Astrocyte (in vitro differentiated cells and primary cell): ENCODE measurements at regions not wholly inside any gene's neighbourhood (a gene's known extent, or its start where the extent isn't known, plus 50 kb on each side); places are given as distances from the start of the nearest gene placed in this dataset.

Experiments used
- DNase-seq: peaks from one replicate; pipeline ENCODE4 v3.0.0-alpha.2; 2010; ENCODE audit warnings: low read depth
- FAIRE-seq: peaks from 2 replicates; lab custom pipeline; 2011; peaks lifted over from hg19 to GRCh38; lab: Jason Lieb, UNC
- H2AFZ ChIP-seq: 2 replicates; pipeline ENCODE4 v1.6.0; 2012; ENCODE audit warnings: low read depth, low read length, inconsistent platforms
- H3K27ac ChIP-seq: 2 replicates; pipeline ENCODE4 v1.5.1; 2011; ENCODE audit warnings: low read depth, low read length, inconsistent platforms
- H3K27me3 ChIP-seq: 2 replicates; pipeline ENCODE4 v1.6.0; 2011; ENCODE audit warnings: low read length, inconsistent platforms; ENCODE audit not compliant: insufficient read depth
- H3K36me3 ChIP-seq: 2 replicates; pipeline ENCODE4 v1.5.1; 2011; ENCODE audit warnings: low read length, inconsistent platforms; ENCODE audit not compliant: insufficient read depth
- H3K4me1 ChIP-seq: 2 replicates; pipeline ENCODE4 v1.5.1; 2011; ENCODE audit warnings: low read length, inconsistent platforms; ENCODE audit not compliant: insufficient read depth
- H3K4me2 ChIP-seq: 2 replicates; pipeline ENCODE4 v1.6.0; 2012; ENCODE audit warnings: low read length, inconsistent platforms
- H3K4me3 ChIP-seq: 2 replicates; pipeline ENCODE4 v1.5.1; 2011; ENCODE audit warnings: low read depth, mild to moderate bottlenecking, low read length, inconsistent platforms; ENCODE audit not compliant: insufficient read depth
- H3K79me2 ChIP-seq: 2 replicates; pipeline ENCODE4 v1.6.0; 2012; ENCODE audit warnings: mild to moderate bottlenecking, low read length, inconsistent platforms; ENCODE audit not compliant: insufficient read depth
- H3K9ac ChIP-seq: 2 replicates; pipeline ENCODE4 v1.6.0; 2012; ENCODE audit warnings: mild to moderate bottlenecking, low read length, inconsistent platforms
- H3K9me3 ChIP-seq: 2 replicates; pipeline ENCODE4 v1.5.1; 2012; ENCODE audit warnings: low read depth, mild to moderate bottlenecking, low read length, inconsistent platforms; ENCODE audit not compliant: insufficient read depth
- H4K20me1 ChIP-seq: 2 replicates; pipeline ENCODE4 v1.6.0; 2012; ENCODE audit warnings: low read length, inconsistent platforms; ENCODE audit not compliant: insufficient read depth
- H3K27ac Mint-ChIP-seq: one replicate; pipeline ENCODE4 v1.8.0; 2021; ENCODE audit warnings: mild to moderate bottlenecking, mixed read lengths; ENCODE audit not compliant: unreplicated experiment
- H3K27me3 Mint-ChIP-seq: one replicate; pipeline ENCODE4 v1.8.0; 2021; ENCODE audit warnings: low read depth, mixed read lengths; ENCODE audit not compliant: unreplicated experiment
- H3K36me3 Mint-ChIP-seq: one replicate; pipeline ENCODE4 v1.8.0; 2021; ENCODE audit warnings: low read depth, mixed read lengths; ENCODE audit not compliant: unreplicated experiment
- H3K4me1 Mint-ChIP-seq: one replicate; pipeline ENCODE4 v1.8.0; 2021; ENCODE audit warnings: low read depth, mixed read lengths; ENCODE audit not compliant: unreplicated experiment
- H3K4me3 Mint-ChIP-seq: one replicate; pipeline ENCODE4 v1.8.0; 2021; ENCODE audit warnings: mild to moderate bottlenecking, moderate library complexity, mixed read lengths; ENCODE audit not compliant: unreplicated experiment
- H3K9me3 Mint-ChIP-seq: one replicate; pipeline ENCODE4 v1.8.0; 2021; ENCODE audit warnings: mild to moderate bottlenecking, mixed read lengths; ENCODE audit not compliant: unreplicated experiment
- EZH2 ChIP-seq: IDR thresholded peaks from 2 replicates; pipeline ENCODE4 v1.6.1; 2012; ENCODE audit warnings: mild to moderate bottlenecking, low read length, inconsistent platforms; ENCODE audit not compliant: insufficient read depth
- TF ChIP-seq, protein P1 (sequence below): IDR thresholded peaks from 2 replicates; pipeline ENCODE4 v1.5.1; 2011; ENCODE audit warnings: low read depth, mild to moderate bottlenecking, inconsistent platforms, low read length, moderate library complexity; ENCODE audit not compliant: insufficient read depth

DNA sequence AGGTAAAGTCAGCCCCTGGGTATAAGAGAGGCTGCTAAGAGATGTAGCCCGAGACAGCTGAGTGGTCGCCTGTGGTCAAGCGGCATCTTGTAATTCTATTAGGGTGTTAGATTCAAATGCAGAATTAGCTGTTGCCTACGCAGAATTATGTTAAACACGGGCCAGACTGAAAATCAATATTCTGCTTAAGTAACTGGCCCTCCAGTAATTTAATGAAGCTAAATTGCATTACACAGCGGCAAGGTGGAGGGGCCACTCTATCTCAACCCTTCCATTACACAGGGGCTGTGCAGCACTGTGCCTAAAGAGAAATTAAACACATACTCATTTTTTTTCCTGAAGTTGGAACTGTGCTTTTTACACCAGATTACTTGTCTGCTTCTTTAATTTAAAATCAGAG, 448.5 kb upstream of the MGMT start:
- Histone ChIP-seq H3K27ac (no peak overlapping the region), H3K4me2 (no peak overlapping the region), H3K9ac (no peak overlapping the region), H3K9me3 (peaks cover 4% of the 10 kb centered on the region), H4K20me1 (no peaks in the 10 kb centered on the region), H3K4me1 (no peaks in the 10 kb centered on the region), H3K27me3 (no peaks in the 10 kb centered on the region), H3K4me3 (no peak overlapping the region), H3K36me3 (no peaks in the 10 kb centered on the region), H3K79me2 (no peaks in the 10 kb centered on the region), H2AFZ (no peak overlapping the region)
- H3K9me3 Mint-ChIP-seq: no peaks in the 10 kb centered on the region
- no peak for FAIRE-seq
- no peak overlapping the region for H3K27ac Mint-ChIP-seq
- DNase-seq: no peak
- H3K27me3 Mint-ChIP-seq: no peaks in the 10 kb centered on the region
- H3K36me3 Mint-ChIP-seq: no peaks in the 10 kb centered on the region
- H3K4me3 Mint-ChIP-seq: no peak overlapping the region
- no peak for TF ChIP-seq EZH2
- TF ChIP-seq, protein P1, sequence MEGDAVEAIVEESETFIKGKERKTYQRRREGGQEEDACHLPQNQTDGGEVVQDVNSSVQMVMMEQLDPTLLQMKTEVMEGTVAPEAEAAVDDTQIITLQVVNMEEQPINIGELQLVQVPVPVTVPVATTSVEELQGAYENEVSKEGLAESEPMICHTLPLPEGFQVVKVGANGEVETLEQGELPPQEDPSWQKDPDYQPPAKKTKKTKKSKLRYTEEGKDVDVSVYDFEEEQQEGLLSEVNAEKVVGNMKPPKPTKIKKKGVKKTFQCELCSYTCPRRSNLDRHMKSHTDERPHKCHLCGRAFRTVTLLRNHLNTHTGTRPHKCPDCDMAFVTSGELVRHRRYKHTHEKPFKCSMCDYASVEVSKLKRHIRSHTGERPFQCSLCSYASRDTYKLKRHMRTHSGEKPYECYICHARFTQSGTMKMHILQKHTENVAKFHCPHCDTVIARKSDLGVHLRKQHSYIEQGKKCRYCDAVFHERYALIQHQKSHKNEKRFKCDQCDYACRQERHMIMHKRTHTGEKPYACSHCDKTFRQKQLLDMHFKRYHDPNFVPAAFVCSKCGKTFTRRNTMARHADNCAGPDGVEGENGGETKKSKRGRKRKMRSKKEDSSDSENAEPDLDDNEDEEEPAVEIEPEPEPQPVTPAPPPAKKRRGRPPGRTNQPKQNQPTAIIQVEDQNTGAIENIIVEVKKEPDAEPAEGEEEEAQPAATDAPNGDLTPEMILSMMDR: no peak
- peaks cover 8% of the 10 kb centered on the region for H3K4me1 Mint-ChIP-seq

DNA sequence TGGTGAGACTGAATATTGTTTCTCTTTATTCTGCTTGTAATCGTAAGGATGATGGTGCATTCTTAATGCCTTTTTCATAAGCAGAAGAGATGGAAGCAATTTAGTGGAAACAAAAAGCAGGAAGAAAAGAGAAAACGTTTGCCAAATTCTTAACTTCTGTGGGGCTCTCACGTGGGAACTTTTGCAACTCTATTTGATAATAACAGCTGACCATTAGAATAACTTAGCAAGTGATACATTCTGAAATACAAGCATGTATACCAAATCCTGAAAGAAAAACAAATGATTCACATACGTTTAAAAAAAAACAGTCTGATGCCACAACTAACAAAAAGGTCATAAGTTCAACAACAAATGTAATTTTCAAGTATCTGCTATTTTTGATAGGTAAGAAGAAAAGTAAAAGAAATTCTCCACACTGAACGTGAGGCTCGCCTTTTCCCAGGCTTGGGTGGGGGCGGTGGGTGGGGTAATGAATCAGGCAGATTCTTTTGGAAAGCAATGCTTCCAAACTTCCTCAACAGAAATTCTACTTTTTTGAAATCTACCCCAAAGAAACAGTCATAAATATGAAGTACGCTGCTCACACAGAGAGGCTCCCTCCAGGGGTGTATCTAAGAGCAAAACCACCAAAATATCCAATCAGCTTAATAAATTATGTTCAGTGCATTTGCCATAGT, 446.2 kb upstream of the MGMT start:
- Histone ChIP-seq H3K36me3 (no peaks in the 10 kb centered on the region), H3K9ac (no peak overlapping the region), H3K4me2 (no peak overlapping the region), H2AFZ (no peak overlapping the region), H3K4me1 (no peaks in the 10 kb centered on the region), H3K27me3 (no peaks in the 10 kb centered on the region), H3K27ac (no peak overlapping the region), H3K79me2 (no peaks in the 10 kb centered on the region), H3K4me3 (no peak overlapping the region), H4K20me1 (no peaks in the 10 kb centered on the region), H3K9me3 (peaks cover 4% of the 10 kb centered on the region)
- Mint-ChIP-seq H3K9me3 (no peaks in the 10 kb centered on the region), H3K4me3 (no peak overlapping the region), H3K27ac (no peak overlapping the region), H3K27me3 (peaks cover 3% of the 10 kb centered on the region), H3K4me1 (peaks cover 8% of the 10 kb centered on the region), H3K36me3 (no peaks in the 10 kb centered on the region)
- DNase-seq (no peak), FAIRE-seq (no peak)
- TF ChIP-seq EZH2: no peak
- TF ChIP-seq, protein P1: no peak

DNA sequence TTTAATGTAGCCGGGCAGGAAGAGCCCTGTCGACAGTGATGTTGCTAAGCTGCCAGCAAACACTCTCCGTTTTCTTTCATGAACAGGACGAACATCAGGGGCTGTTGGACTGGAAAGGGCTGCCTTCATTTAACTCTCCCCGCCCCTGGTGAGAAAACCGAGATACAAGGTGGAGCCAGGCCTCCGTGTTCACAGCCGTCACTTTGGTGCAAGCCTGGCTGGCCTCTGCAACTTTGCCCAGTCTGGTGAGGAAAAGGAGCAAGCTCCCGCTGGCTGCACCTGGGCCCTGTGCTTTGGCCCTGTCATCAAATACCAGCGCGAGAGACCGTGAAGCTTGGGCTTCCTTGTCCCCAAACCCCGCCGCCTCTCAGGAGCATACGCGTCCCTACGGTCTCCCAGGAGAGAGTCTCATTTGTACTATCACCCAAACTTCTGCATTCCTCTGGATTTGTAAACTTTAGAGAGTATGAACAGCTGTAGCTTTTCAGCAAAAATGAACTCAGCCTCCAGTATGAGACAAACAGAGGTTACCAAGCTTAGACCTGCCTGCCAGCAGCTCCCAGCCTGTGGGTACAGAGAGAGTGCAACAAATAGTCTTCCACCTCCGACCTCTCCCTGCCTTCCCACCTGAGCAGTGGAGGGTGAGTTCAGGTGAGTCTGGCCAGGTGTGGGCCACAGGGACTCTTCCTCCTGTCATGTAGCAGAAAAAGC, 445.3 kb upstream of the MGMT start:
- Histone ChIP-seq H3K4me3 (no peak overlapping the region), H3K9ac (no peak overlapping the region), H3K27ac (no peak overlapping the region), H3K27me3 (no peaks in the 10 kb centered on the region), H2AFZ (peak overlapping the region; percentile 26), H3K4me1 (no peaks in the 10 kb centered on the region), H3K36me3 (no peaks in the 10 kb centered on the region), H3K9me3 (no peaks in the 10 kb centered on the region), H4K20me1 (no peaks in the 10 kb centered on the region), H3K4me2 (no peak overlapping the region), H3K79me2 (no peaks in the 10 kb centered on the region)
- no peak for FAIRE-seq
- peaks cover 8% of the 10 kb centered on the region for H3K4me1 Mint-ChIP-seq
- TF ChIP-seq, protein P1: no peak
- no peak for TF ChIP-seq EZH2
- no peaks in the 10 kb centered on the region for H3K36me3 Mint-ChIP-seq
- no peak overlapping the region for H3K27ac Mint-ChIP-seq
- peaks cover 5% of the 10 kb centered on the region for H3K27me3 Mint-ChIP-seq
- no peak for DNase-seq
- no peak overlapping the region for H3K4me3 Mint-ChIP-seq
- no peaks in the 10 kb centered on the region for H3K9me3 Mint-ChIP-seq
